Stomach (tissue), 4 donors: ENCODE measurements at regions not wholly inside any gene's neighbourhood (a gene's known extent, or its start where the extent isn't known, plus 50 kb on each side); places are given as distances from the start of the nearest gene placed in this dataset.

Experiments
- EP300 ChIP-seq: sonication (generic); formaldehyde crosslinking; IDR thresholded peaks from one replicate; pipeline ENCODE4 v1.6.1; 2017; ENCODE audit warnings: antibody characterized with exemption
- POLR2A ChIP-seq, 4 donors: fragments of 450-650 bp; IDR thresholded peaks; one replicate each; pipeline ENCODE4 v1.6.1; 2016; ENCODE audit warnings: antibody characterized with exemption in 4 of 4, control low read depth in 2 of 4, mild to moderate bottlenecking in 1 of 4, moderate library complexity in 1 of 4
- TF ChIP-seq, protein P1 (sequence below), 7 experiments: fragments of 450-650 bp in 4 of 7; fragments of 200-600 bp in 3 of 7; sonication (generic) in 3 of 7; IDR thresholded peaks; one replicate each; pipeline ENCODE4 v1.5.1; 2016 to 2019; ENCODE audit warnings: antibody characterized with exemption in 7 of 7, control low read depth in 2 of 7, mild to moderate bottlenecking in 1 of 7

DNA sequence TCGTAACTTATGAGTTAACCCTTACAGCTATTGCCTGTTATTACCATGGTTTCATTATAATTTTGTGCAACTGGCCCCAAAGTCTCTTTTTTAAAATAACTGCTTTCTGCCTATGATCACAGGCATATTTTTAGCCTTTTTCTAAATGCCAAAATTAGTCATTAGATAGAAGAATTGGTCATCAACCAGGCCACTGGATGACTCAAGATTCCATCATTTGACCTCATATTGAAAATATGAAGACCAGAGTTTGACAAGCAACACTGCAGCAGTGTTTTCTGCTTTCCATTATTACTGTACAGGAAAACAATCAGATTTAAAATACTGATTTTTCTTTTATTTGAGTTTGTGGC is 54.7 kb upstream of the OTOGL start:
- TF ChIP-seq, protein P1, sequence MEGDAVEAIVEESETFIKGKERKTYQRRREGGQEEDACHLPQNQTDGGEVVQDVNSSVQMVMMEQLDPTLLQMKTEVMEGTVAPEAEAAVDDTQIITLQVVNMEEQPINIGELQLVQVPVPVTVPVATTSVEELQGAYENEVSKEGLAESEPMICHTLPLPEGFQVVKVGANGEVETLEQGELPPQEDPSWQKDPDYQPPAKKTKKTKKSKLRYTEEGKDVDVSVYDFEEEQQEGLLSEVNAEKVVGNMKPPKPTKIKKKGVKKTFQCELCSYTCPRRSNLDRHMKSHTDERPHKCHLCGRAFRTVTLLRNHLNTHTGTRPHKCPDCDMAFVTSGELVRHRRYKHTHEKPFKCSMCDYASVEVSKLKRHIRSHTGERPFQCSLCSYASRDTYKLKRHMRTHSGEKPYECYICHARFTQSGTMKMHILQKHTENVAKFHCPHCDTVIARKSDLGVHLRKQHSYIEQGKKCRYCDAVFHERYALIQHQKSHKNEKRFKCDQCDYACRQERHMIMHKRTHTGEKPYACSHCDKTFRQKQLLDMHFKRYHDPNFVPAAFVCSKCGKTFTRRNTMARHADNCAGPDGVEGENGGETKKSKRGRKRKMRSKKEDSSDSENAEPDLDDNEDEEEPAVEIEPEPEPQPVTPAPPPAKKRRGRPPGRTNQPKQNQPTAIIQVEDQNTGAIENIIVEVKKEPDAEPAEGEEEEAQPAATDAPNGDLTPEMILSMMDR (IDR thresholded peaks at IDR 0.05) = no peak
- no peak for TF ChIP-seq EP300
- no peak for TF ChIP-seq POLR2A (IDR thresholded peaks at IDR 0.05)
